CD8-positive, alpha-beta memory T cell (primary cell): ENCODE measurements at regions not wholly inside any gene's neighbourhood (a gene's known extent, or its start where the extent isn't known, plus 50 kb on each side); places are given as distances from the start of the nearest gene placed in this dataset.

ENCODE experiments used
- CTCF ChIA-PET: fragments of 350-600 bp; sonication (Branson Sonifier 250); formaldehyde crosslinking; loops from one replicate; lab custom pipeline; 2021; ENCODE audit warnings: antibody characterized with exemption; lab: Charles Lee
- POLR2A ChIA-PET: fragments of 350-600 bp; sonication (Branson Sonifier 250); formaldehyde crosslinking; loops from one replicate; lab custom pipeline; 2021; ENCODE audit warnings: antibody characterized with exemption; lab: Charles Lee
- DNase-seq, 5 donors: peaks; one replicate each; pipeline versions ENCODE4 v3.0.0 to v3.0.0-alpha.2; 2020 to 2022; ENCODE audit warnings: mixed read lengths in 1 of 5
- H3K27ac ChIP-seq: one replicate; pipeline ENCODE4 v1.7.0; 2013; ENCODE audit warnings: low read depth, mild to moderate bottlenecking, low read length, moderate library complexity
- H3K27me3 ChIP-seq: 2 replicates; pipeline ENCODE4 v1.7.0; 2013; ENCODE audit warnings: low read length, mild to moderate bottlenecking; ENCODE audit not compliant: insufficient read depth, poor library complexity, severe bottlenecking
- H3K36me3 ChIP-seq: 2 replicates; pipeline ENCODE4 v1.7.0; 2013; ENCODE audit warnings: mild to moderate bottlenecking, low read length, moderate library complexity; ENCODE audit not compliant: insufficient read depth
- H3K4me1 ChIP-seq: 2 replicates; pipeline ENCODE4 v1.7.0; 2013; ENCODE audit warnings: mild to moderate bottlenecking, low read length, moderate library complexity; ENCODE audit not compliant: insufficient read depth
- H3K4me3 ChIP-seq: 2 replicates; pipeline ENCODE4 v1.7.0; 2013; ENCODE audit warnings: mild to moderate bottlenecking, low read length
- H3K9me3 ChIP-seq: 2 replicates; pipeline ENCODE4 v1.7.0; 2013; ENCODE audit warnings: mild to moderate bottlenecking, low read length
- H3K27ac Mint-ChIP-seq, 8 donors: one replicate each; pipeline ENCODE4 v1.8.0; 2020 to 2021; ENCODE audit warnings: mixed read lengths in 8 of 8, mild to moderate bottlenecking in 6 of 8, inconsistent platforms in 3 of 8, moderate library complexity in 3 of 8
- H3K27me3 Mint-ChIP-seq, 2 donors: one replicate each; pipeline ENCODE4 v1.8.0; 2020 to 2021; ENCODE audit warnings: mixed read lengths in 2 of 2, mild to moderate bottlenecking in 1 of 2, moderate library complexity in 1 of 2
- H3K36me3 Mint-ChIP-seq, 3 donors: one replicate each; pipeline ENCODE4 v1.8.0; 2020 to 2021; ENCODE audit warnings: mixed read lengths in 3 of 3, inconsistent platforms in 1 of 3, mild to moderate bottlenecking in 1 of 3
- H3K4me1 Mint-ChIP-seq, 3 donors: one replicate each; pipeline ENCODE4 v1.8.0; 2020 to 2021; ENCODE audit warnings: mixed read lengths in 3 of 3, inconsistent platforms in 1 of 3, mild to moderate bottlenecking in 1 of 3
- H3K4me3 Mint-ChIP-seq, 7 donors: one replicate each; pipeline ENCODE4 v1.8.0; 2020 to 2021; ENCODE audit warnings: mixed read lengths in 7 of 7, mild to moderate bottlenecking in 6 of 7, moderate library complexity in 4 of 7, inconsistent platforms in 2 of 7
- H3K9me3 Mint-ChIP-seq, 5 donors: one replicate each; pipeline ENCODE4 v1.8.0; 2020 to 2022; ENCODE audit warnings: mixed read lengths in 5 of 5, mild to moderate bottlenecking in 3 of 5, moderate library complexity in 2 of 5, inconsistent platforms in 1 of 5

GRCh38 chr20:19026901-19027644 is 185.4 kb upstream of the SLC24A3 start:
- H3K4me1 Mint-ChIP-seq = no peaks in the 10 kb centered on the region
- peaks cover 0 to 9% (median 6%) of the 10 kb centered on the region in 5 donors for H3K9me3 Mint-ChIP-seq
- DNase-seq = no peak
- no peaks in the 10 kb centered on the region for H3K36me3 Mint-ChIP-seq
- H3K4me3 Mint-ChIP-seq = no peak overlapping the region
- no peak overlapping the region for H3K27ac Mint-ChIP-seq
- H3K27me3 ChIP-seq = no peaks in the 10 kb centered on the region
- no peak overlapping the region for H3K4me3 ChIP-seq
- CTCF ChIA-PET = no interaction called here
- H3K27ac ChIP-seq = no peak overlapping the region
- H3K27me3 Mint-ChIP-seq = peaks cover 1 to 5% of the 10 kb centered on the region in 2 donors
- no peaks in the 10 kb centered on the region for H3K4me1 ChIP-seq
- POLR2A ChIA-PET = no interaction called here
- no peaks in the 10 kb centered on the region for H3K9me3 ChIP-seq
- no peaks in the 10 kb centered on the region for H3K36me3 ChIP-seq

GRCh38 chr20:19027971-19028370 is 184.5 kb upstream of the SLC24A3 start:
- DNase-seq = no peak
- ChIA-PET CTCF (no interaction called here), POLR2A (no interaction called here)

GRCh38 chr20:19041787-19042186 is 170.7 kb upstream of the SLC24A3 start:
- DNase-seq = no peak
- H3K9me3 Mint-ChIP-seq = peaks cover 0 to 7% (median 0%) of the 10 kb centered on the region in 5 donors
- H3K4me1 Mint-ChIP-seq = no peaks in the 10 kb centered on the region
- no peaks in the 10 kb centered on the region for H3K36me3 Mint-ChIP-seq
- H3K27me3 Mint-ChIP-seq = peaks cover 4% of the 10 kb centered on the region in 2 donors
- no peak overlapping the region for H3K4me3 Mint-ChIP-seq
- no peaks in the 10 kb centered on the region for H3K27me3 ChIP-seq
- H3K4me3 ChIP-seq = no peak overlapping the region
- ChIA-PET CTCF (no interaction called here), POLR2A (no interaction called here)
- no peaks in the 10 kb centered on the region for H3K36me3 ChIP-seq
- no peaks in the 10 kb centered on the region for H3K9me3 ChIP-seq
- no peak overlapping the region for H3K27ac ChIP-seq
- H3K27ac Mint-ChIP-seq = no peak overlapping the region
- H3K4me1 ChIP-seq = no peaks in the 10 kb centered on the region

More at GRCh38 chr20:19027971-19028370, 184.5 kb upstream of the SLC24A3 start:
- no peak overlapping the region for H3K4me3 Mint-ChIP-seq
- peaks cover 4 to 14% of the 10 kb centered on the region in 2 donors for H3K27me3 Mint-ChIP-seq
- Histone ChIP-seq H3K36me3 (no peaks in the 10 kb centered on the region), H3K4me3 (no peak overlapping the region), H3K4me1 (no peaks in the 10 kb centered on the region), H3K9me3 (no peaks in the 10 kb centered on the region), H3K27me3 (no peaks in the 10 kb centered on the region), H3K27ac (no peak overlapping the region)
- H3K27ac Mint-ChIP-seq = no peak overlapping the region
- H3K4me1 Mint-ChIP-seq = no peaks in the 10 kb centered on the region
- H3K36me3 Mint-ChIP-seq = no peaks in the 10 kb centered on the region
- peaks cover 0 to 11% (median 6%) of the 10 kb centered on the region in 5 donors for H3K9me3 Mint-ChIP-seq

- ChIA-PET CTCF (no interaction called here), POLR2A (no interaction called here)
- no peaks in the 10 kb centered on the region for H3K9me3 ChIP-seq
Measured at GRCh38 chr20:19045371-19045770, 167.1 kb upstream of the SLC24A3 start.

GRCh38 chr20:19047040-19047950 is 165.1 kb upstream of the SLC24A3 start:
- no peaks in the 10 kb centered on the region for H3K27me3 ChIP-seq
- no peaks in the 10 kb centered on the region for H3K4me1 ChIP-seq
- H3K4me3 ChIP-seq = no peak overlapping the region
- Mint-ChIP-seq H3K4me3 (no peak overlapping the region), H3K9me3 (peaks cover 0 to 7% (median 0%) of the 10 kb centered on the region in 5 donors), H3K27ac (no peak overlapping the region), H3K36me3 (no peaks in the 10 kb centered on the region), H3K27me3 (peaks cover 6 to 8% of the 10 kb centered on the region in 2 donors), H3K4me1 (no peaks in the 10 kb centered on the region)
- H3K27ac ChIP-seq = no peak overlapping the region
- POLR2A ChIA-PET = no interaction called here
- no peaks in the 10 kb centered on the region for H3K36me3 ChIP-seq
- no peak for DNase-seq
- CTCF ChIA-PET = no interaction called here
- no peaks in the 10 kb centered on the region for H3K9me3 ChIP-seq

More at GRCh38 chr20:19045371-19045770, 167.1 kb upstream of the SLC24A3 start:
- H3K4me3 ChIP-seq = no peak overlapping the region
- Mint-ChIP-seq H3K4me3 (no peak overlapping the region), H3K4me1 (no peaks in the 10 kb centered on the region), H3K36me3 (no peaks in the 10 kb centered on the region), H3K27me3 (peaks cover 4% of the 10 kb centered on the region in 2 donors), H3K27ac (no peak overlapping the region), H3K9me3 (peaks cover 0 to 5% (median 0%) of the 10 kb centered on the region in 5 donors)
- H3K27me3 ChIP-seq = no peaks in the 10 kb centered on the region
- H3K4me1 ChIP-seq = no peaks in the 10 kb centered on the region
- no peak overlapping the region for H3K27ac ChIP-seq
- no peaks in the 10 kb centered on the region for H3K36me3 ChIP-seq
- no peak for DNase-seq

- CTCF ChIA-PET = no interaction called here
- no peak overlapping the region for H3K27ac Mint-ChIP-seq
Measured at GRCh38 chr20:19047951-19048296, 164.5 kb upstream of the SLC24A3 start.

GRCh38 chr20:19048995-19049501 is 163.4 kb upstream of the SLC24A3 start:
- H3K27me3 Mint-ChIP-seq = peaks cover 6 to 7% of the 10 kb centered on the region in 2 donors
- no peak overlapping the region for H3K27ac Mint-ChIP-seq
- no peaks in the 10 kb centered on the region for H3K9me3 ChIP-seq
- no peaks in the 10 kb centered on the region for H3K36me3 ChIP-seq
- DNase-seq = no peak
- H3K4me3 Mint-ChIP-seq = no peak overlapping the region
- H3K4me1 ChIP-seq = no peaks in the 10 kb centered on the region
- no peak overlapping the region for H3K4me3 ChIP-seq
- no peaks in the 10 kb centered on the region for H3K4me1 Mint-ChIP-seq
- no peak overlapping the region for H3K27ac ChIP-seq
- ChIA-PET POLR2A (no interaction called here), CTCF (no interaction called here)
- no peaks in the 10 kb centered on the region for H3K27me3 ChIP-seq
- H3K9me3 Mint-ChIP-seq = peaks cover 0 to 4% (median 0%) of the 10 kb centered on the region in 5 donors
- no peaks in the 10 kb centered on the region for H3K36me3 Mint-ChIP-seq

More at GRCh38 chr20:19047951-19048296, 164.5 kb upstream of the SLC24A3 start:
- no peak overlapping the region for H3K27ac ChIP-seq
- Mint-ChIP-seq H3K27me3 (peaks cover 5 to 6% of the 10 kb centered on the region in 2 donors), H3K9me3 (peaks cover 0 to 7% (median 0%) of the 10 kb centered on the region in 5 donors), H3K4me3 (no peak overlapping the region), H3K36me3 (no peaks in the 10 kb centered on the region), H3K4me1 (no peaks in the 10 kb centered on the region)
- no peaks in the 10 kb centered on the region for H3K36me3 ChIP-seq
- POLR2A ChIA-PET = no interaction called here
- no peaks in the 10 kb centered on the region for H3K4me1 ChIP-seq
- no peak overlapping the region for H3K4me3 ChIP-seq
- DNase-seq = no peak
- H3K27me3 ChIP-seq = no peaks in the 10 kb centered on the region
- H3K9me3 ChIP-seq = no peaks in the 10 kb centered on the region

GRCh38 chr20:19049514-19049913 is 162.9 kb upstream of the SLC24A3 start:
- Histone ChIP-seq H3K4me1 (no peaks in the 10 kb centered on the region), H3K36me3 (no peaks in the 10 kb centered on the region), H3K9me3 (no peaks in the 10 kb centered on the region), H3K4me3 (no peak overlapping the region), H3K27me3 (no peaks in the 10 kb centered on the region), H3K27ac (no peak overlapping the region)
- Mint-ChIP-seq H3K4me3 (no peak overlapping the region), H3K36me3 (no peaks in the 10 kb centered on the region), H3K4me1 (no peaks in the 10 kb centered on the region), H3K9me3 (peaks cover 0 to 4% (median 0%) of the 10 kb centered on the region in 5 donors), H3K27me3 (peaks cover 6 to 7% of the 10 kb centered on the region in 2 donors), H3K27ac (no peak overlapping the region)
- no peak for DNase-seq
- ChIA-PET POLR2A (no interaction called here), CTCF (no interaction called here)
